ENCODE measurements at regions not wholly inside any gene's neighbourhood (a gene's known extent, or its start where the extent isn't known, plus 50 kb on each side); places are given as distances from the start of the nearest gene placed in this dataset.

GRCh38 chr11:86193297-86194095 lies 51.1 kb upstream of the EED start:
- no peak overlapping the region for H3K4me3 ChIP-seq (ENCODE audit: low read depth, low read length)
- peak; percentile 60 for TF ChIP-seq CTCF (IDR thresholded peaks at IDR 0.05; ENCODE audit: low read depth, low read length, missing control alignments)
- peak; percentile 51 for DNase-seq (ENCODE audit: low read depth)
- in situ Hi-C loops (cut with HindIII; ENCODE audit: low sequenced_read_pairs) = no loop called here

GRCh38 chr11:86192519-86193257 lies 51.9 kb upstream of the EED start:
- no peak for TF ChIP-seq CTCF (IDR thresholded peaks at IDR 0.05; ENCODE audit: low read depth, low read length, missing control alignments)
- no peak for DNase-seq (ENCODE audit: low read depth)
- in situ Hi-C loops (cut with HindIII; ENCODE audit: low sequenced_read_pairs) = no loop called here
- H3K4me3 ChIP-seq (ENCODE audit: low read depth, low read length) = no peak overlapping the region

- in situ Hi-C loops (cut with HindIII; ENCODE audit: low sequenced_read_pairs) = no loop called here
- no peak for DNase-seq (ENCODE audit: low read depth)
- H3K4me3 ChIP-seq (ENCODE audit: low read depth, low read length) = no peak overlapping the region
- no peak for TF ChIP-seq CTCF (IDR thresholded peaks at IDR 0.05; ENCODE audit: low read depth, low read length, missing control alignments)
Measured at GRCh38 chr11:86191874-86192273, 52.7 kb upstream of the EED start.

GRCh38 chr11:86187027-86187426 lies 57.5 kb upstream of the EED start:
- DNase-seq (ENCODE audit: low read depth) = no peak
- no peak overlapping the region for H3K4me3 ChIP-seq (ENCODE audit: low read depth, low read length)
- no peak for TF ChIP-seq CTCF (IDR thresholded peaks at IDR 0.05; ENCODE audit: low read depth, low read length, missing control alignments)
- in situ Hi-C loops (cut with HindIII; ENCODE audit: low sequenced_read_pairs) = no loop called here

GRCh38 chr11:86186386-86186785 lies 58.2 kb upstream of the EED start:
- in situ Hi-C loops (cut with HindIII; ENCODE audit: low sequenced_read_pairs) = no loop called here

GRCh38 chr11:86185381-86185750 lies 59.2 kb upstream of the EED start:
- no peak for DNase-seq (ENCODE audit: low read depth)
- in situ Hi-C loops (cut with HindIII; ENCODE audit: low sequenced_read_pairs) = no loop called here
- TF ChIP-seq CTCF (IDR thresholded peaks at IDR 0.05; ENCODE audit: low read depth, low read length, missing control alignments) = no peak
- H3K4me3 ChIP-seq (ENCODE audit: low read depth, low read length) = no peak overlapping the region

More at GRCh38 chr11:86186386-86186785, 58.2 kb upstream of the EED start:
- no peak for DNase-seq (ENCODE audit: low read depth)
- no peak for TF ChIP-seq CTCF (IDR thresholded peaks at IDR 0.05; ENCODE audit: low read depth, low read length, missing control alignments)
- no peak overlapping the region for H3K4me3 ChIP-seq (ENCODE audit: low read depth, low read length)
